ENCODE measurements at regions not wholly inside any gene's neighbourhood (a gene's known extent, or its start where the extent isn't known, plus 50 kb on each side); places are given as distances from the start of the nearest gene placed in this dataset.
"Not testable (repeated sequence)": the region's sequence is repeated elsewhere in the genome, so short reads cannot be mapped to it uniquely, and the experiment has no call there.

- TF ChIP-seq POLR2A, CTCF (IDR thresholded peaks at IDR 0.05): not testable (repeated sequence)
These were observed 62.4 kb downstream of the GPR88 start for GRCh38 chr1:100600377-100600776.
